Stimulated activated CD8-positive, alpha-beta memory T cell treated with anti-CD3 and anti-CD28 coated beads, Interleukin-12 subunit alpha, Interleukin-12 subunit beta, amount 100 ng/mL, for 24 hours (primary cell): ENCODE measurements at regions not wholly inside any gene's neighbourhood (a gene's known extent, or its start where the extent isn't known, plus 50 kb on each side); places are given as distances from the start of the nearest gene placed in this dataset.

ENCODE experiments used
- DNase-seq: peaks from one replicate; pipeline ENCODE4 v3.0.0-alpha.2; 2020; ENCODE audit errors: extremely low read depth

- DNase-seq = no peak
These were observed 726.5 kb upstream of the RAB6C start for GRCh38 chr2:129252781-129253460.

- DNase-seq = no peak
These were observed 726.0 kb upstream of the RAB6C start for GRCh38 chr2:129253461-129253812.

- DNase-seq = no peak
These were observed 724.7 kb upstream of the RAB6C start for GRCh38 chr2:129254718-129255117.

GRCh38 chr2:129255610-129256313 is 723.7 kb upstream of the RAB6C start:
- DNase-seq = no peak

GRCh38 chr2:129256642-129257041 is 722.8 kb upstream of the RAB6C start:
- no peak for DNase-seq

- DNase-seq = no peak
These were observed 716.5 kb upstream of the RAB6C start for GRCh38 chr2:129262934-129263333.

GRCh38 chr2:129263939-129264338 is 715.5 kb upstream of the RAB6C start:
- no peak for DNase-seq

GRCh38 chr2:129267559-129267958 is 711.9 kb upstream of the RAB6C start:
- DNase-seq = no peak

- no peak for DNase-seq
These were observed 706.0 kb upstream of the RAB6C start for GRCh38 chr2:129273266-129274037.

GRCh38 chr2:129274038-129274415 is 705.4 kb upstream of the RAB6C start:
- no peak for DNase-seq

GRCh38 chr2:129274918-129275317 is 704.5 kb upstream of the RAB6C start:
- DNase-seq = no peak

GRCh38 chr2:129275706-129276105 is 703.8 kb upstream of the RAB6C start:
- no peak for DNase-seq

- DNase-seq = no peak
These were observed 702.4 kb upstream of the RAB6C start for GRCh38 chr2:129276978-129277584.

GRCh38 chr2:129277585-129277981 is 701.9 kb upstream of the RAB6C start:
- no peak for DNase-seq

GRCh38 chr2:129281791-129282530 is 697.5 kb upstream of the RAB6C start:
- DNase-seq = no peak

GRCh38 chr2:129285012-129285411 is 694.5 kb upstream of the RAB6C start:
- no peak for DNase-seq

GRCh38 chr2:129293326-129293725 is 686.1 kb upstream of the RAB6C start:
- no peak for DNase-seq

GRCh38 chr2:129296396-129296795 is 683.1 kb upstream of the RAB6C start:
- DNase-seq = no peak

GRCh38 chr2:129296806-129297205 is 682.7 kb upstream of the RAB6C start:
- no peak for DNase-seq

- no peak for DNase-seq
These were observed 682.0 kb upstream of the RAB6C start for GRCh38 chr2:129297430-129297829.

GRCh38 chr2:129299338-129299737 is 680.1 kb upstream of the RAB6C start:
- no peak for DNase-seq

GRCh38 chr2:129299756-129300155 is 679.7 kb upstream of the RAB6C start:
- DNase-seq = no peak
